ENCODE measurements at regions not wholly inside any gene's neighbourhood (a gene's known extent, or its start where the extent isn't known, plus 50 kb on each side); places are given as distances from the start of the nearest gene placed in this dataset.

GRCh38 chr4:175871774-175872405 lies 59.8 kb upstream of the GPM6A start:
- DNase-seq = no peak

- DNase-seq = no peak
Measured at GRCh38 chr4:175873707-175874106, 61.6 kb upstream of the GPM6A start.

GRCh38 chr4:175874306-175874705 lies 62.2 kb upstream of the GPM6A start:
- DNase-seq = no peak

- DNase-seq = no peak
Measured at GRCh38 chr4:175875993-175876771, 64.1 kb upstream of the GPM6A start.

GRCh38 chr4:175882891-175883290 lies 70.8 kb upstream of the GPM6A start:
- no peak for DNase-seq

- DNase-seq = no peak
Measured at GRCh38 chr4:175884048-175884447, 72.0 kb upstream of the GPM6A start.

- DNase-seq = no peak
Measured at GRCh38 chr4:175891231-175891630, 79.2 kb upstream of the GPM6A start.

- DNase-seq = no peak
Measured at GRCh38 chr4:175891851-175892250, 79.8 kb upstream of the GPM6A start.

- no peak for DNase-seq
Measured at GRCh38 chr4:175905925-175906324, 93.9 kb upstream of the GPM6A start.

- DNase-seq = no peak
Measured at GRCh38 chr4:175906384-175906783, 94.3 kb upstream of the GPM6A start.

- DNase-seq = no peak
Measured at GRCh38 chr4:175910700-175911099, 98.6 kb upstream of the GPM6A start.

GRCh38 chr4:175916626-175917351 lies 104.7 kb upstream of the GPM6A start:
- DNase-seq = peak; percentile 15

GRCh38 chr4:175927121-175927520 lies 115.1 kb upstream of the GPM6A start:
- no peak for DNase-seq

GRCh38 chr4:175929441-175929840 lies 117.4 kb upstream of the GPM6A start:
- DNase-seq = no peak

GRCh38 chr4:175929932-175930331 lies 117.9 kb upstream of the GPM6A start:
- DNase-seq = no peak

GRCh38 chr4:175930471-175930870 lies 118.4 kb upstream of the GPM6A start:
- no peak for DNase-seq

- no peak for DNase-seq
Measured at GRCh38 chr4:175932116-175932515, 120.1 kb upstream of the GPM6A start.

GRCh38 chr4:175934506-175934905 lies 122.4 kb upstream of the GPM6A start:
- no peak for DNase-seq

- no peak for DNase-seq
Measured at GRCh38 chr4:175935016-175935661, 123.1 kb upstream of the GPM6A start.

GRCh38 chr4:175944126-175944910 lies 121.3 kb upstream of the WDR17 start:
- DNase-seq = no peak

GRCh38 chr4:175946472-175947116 lies 119.0 kb upstream of the WDR17 start:
- DNase-seq = no peak

GRCh38 chr4:175947117-175947722 lies 118.4 kb upstream of the WDR17 start:
- no peak for DNase-seq

All from retina (tissue), 1 donor.